Endothelial cell (in vitro differentiated cells): ENCODE measurements at regions not wholly inside any gene's neighbourhood (a gene's known extent, or its start where the extent isn't known, plus 50 kb on each side); places are given as distances from the start of the nearest gene placed in this dataset.

Source experiments
- DNase-seq: peaks from one replicate; pipeline ENCODE4 v3.0.0; 2021; ENCODE audit warnings: low spot score
- H3K27ac Mint-ChIP-seq: one replicate; pipeline ENCODE4 v1.8.0; 2021; ENCODE audit warnings: mixed read lengths, inconsistent platforms; ENCODE audit not compliant: unreplicated experiment
- H3K27me3 Mint-ChIP-seq: one replicate; pipeline ENCODE4 v1.8.0; 2021; ENCODE audit warnings: mild to moderate bottlenecking, moderate library complexity, mixed read lengths, inconsistent platforms; ENCODE audit not compliant: unreplicated experiment
- H3K36me3 Mint-ChIP-seq: one replicate; pipeline ENCODE4 v1.8.0; 2021; ENCODE audit warnings: mild to moderate bottlenecking, low read depth, mixed read lengths, inconsistent platforms; ENCODE audit not compliant: unreplicated experiment
- H3K4me1 Mint-ChIP-seq: one replicate; pipeline ENCODE4 v1.8.0; 2021; ENCODE audit warnings: mild to moderate bottlenecking, mixed read lengths, inconsistent platforms; ENCODE audit not compliant: unreplicated experiment
- H3K4me3 Mint-ChIP-seq: one replicate; pipeline ENCODE4 v1.8.0; 2021; ENCODE audit warnings: mild to moderate bottlenecking, mixed read lengths, inconsistent platforms; ENCODE audit not compliant: unreplicated experiment
- H3K9me3 Mint-ChIP-seq: one replicate; pipeline ENCODE4 v1.8.0; 2021; ENCODE audit warnings: mixed read lengths, inconsistent platforms; ENCODE audit not compliant: unreplicated experiment
- CTCF ChIP-seq: fragments of 200-600 bp; sonication (generic); IDR thresholded peaks from one replicate; pipeline ENCODE4 v1.5.0; 2021; ENCODE audit warnings: antibody characterized with exemption; ENCODE audit not compliant: unreplicated experiment

- DNase-seq, result no peak
- H3K4me1 Mint-ChIP-seq, result no peaks in the 10 kb centered on the region
- H3K27me3 Mint-ChIP-seq, result no peaks in the 10 kb centered on the region
- no peak for TF ChIP-seq CTCF
- peaks cover 4% of the 10 kb centered on the region for H3K9me3 Mint-ChIP-seq
- no peak overlapping the region for H3K4me3 Mint-ChIP-seq
- no peak overlapping the region for H3K27ac Mint-ChIP-seq
- H3K36me3 Mint-ChIP-seq, result peaks cover 5% of the 10 kb centered on the region
Measured at GRCh38 chr12:30155001-30155730, 371.4 kb upstream of the TMTC1 start.

DNA sequence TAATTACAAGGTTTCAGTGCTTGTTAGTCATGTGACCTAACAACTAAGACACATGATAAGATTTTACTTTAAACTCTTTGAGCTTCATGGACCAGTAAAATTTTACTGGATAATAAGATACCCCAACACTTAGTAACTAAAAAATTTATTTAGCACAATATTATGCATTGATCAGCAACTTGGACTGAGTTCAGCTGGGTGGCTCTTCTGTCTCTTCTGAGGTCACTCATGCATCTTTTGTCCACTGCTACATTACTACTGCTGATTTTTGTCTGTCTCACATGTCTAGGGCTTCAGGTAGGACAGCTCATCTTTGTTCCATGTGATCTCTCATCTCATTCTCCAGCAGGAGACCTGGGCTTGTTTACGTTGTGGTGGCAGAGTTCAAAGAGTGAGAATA lies 370.2 kb upstream of the TMTC1 start:
- H3K36me3 Mint-ChIP-seq, result peaks cover 5% of the 10 kb centered on the region
- H3K4me3 Mint-ChIP-seq, result no peak overlapping the region
- H3K4me1 Mint-ChIP-seq, result no peaks in the 10 kb centered on the region
- no peak overlapping the region for H3K27ac Mint-ChIP-seq
- TF ChIP-seq CTCF, result no peak
- H3K9me3 Mint-ChIP-seq, result peaks cover 4% of the 10 kb centered on the region
- DNase-seq, result no peak
- no peaks in the 10 kb centered on the region for H3K27me3 Mint-ChIP-seq

- Mint-ChIP-seq H3K9me3 (peaks cover 4% of the 10 kb centered on the region), H3K4me3 (no peak overlapping the region), H3K4me1 (no peaks in the 10 kb centered on the region), H3K36me3 (peaks cover 5% of the 10 kb centered on the region), H3K27me3 (no peaks in the 10 kb centered on the region), H3K27ac (no peak overlapping the region)
- no peak for DNase-seq
- no peak for TF ChIP-seq CTCF
Measured at GRCh38 chr12:30152705-30153104, 369.0 kb upstream of the TMTC1 start.

- no peak for TF ChIP-seq CTCF
- Mint-ChIP-seq H3K27me3 (no peaks in the 10 kb centered on the region), H3K4me1 (no peaks in the 10 kb centered on the region), H3K9me3 (peaks cover 4% of the 10 kb centered on the region), H3K4me3 (no peak overlapping the region), H3K27ac (no peak overlapping the region), H3K36me3 (peaks cover 5% of the 10 kb centered on the region)
- DNase-seq, result no peak
Measured at GRCh38 chr12:30151831-30152230, 368.1 kb upstream of the TMTC1 start.

DNA sequence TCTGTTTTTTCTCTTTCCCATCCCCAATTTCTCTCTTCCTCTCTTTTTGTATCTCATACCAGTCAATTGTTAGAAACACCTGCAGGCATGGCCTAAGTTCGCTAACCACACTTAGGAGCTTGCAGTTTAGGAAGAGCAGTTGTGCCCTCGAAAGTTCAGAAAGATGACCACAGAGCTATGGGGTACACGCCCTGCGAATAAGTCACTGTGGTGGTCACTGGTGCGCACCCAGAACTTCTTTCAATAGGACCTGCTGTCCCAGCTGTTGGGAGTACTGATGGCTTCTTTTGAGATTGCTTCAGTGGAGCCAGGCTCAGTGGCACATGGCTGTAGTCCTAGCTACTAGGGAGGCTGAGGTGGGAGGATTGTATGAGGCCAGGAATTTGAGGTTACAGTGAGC lies 362.8 kb upstream of the TMTC1 start:
- no peak overlapping the region for H3K4me3 Mint-ChIP-seq
- H3K27me3 Mint-ChIP-seq, result no peaks in the 10 kb centered on the region
- no peak for DNase-seq
- TF ChIP-seq CTCF, result no peak
- H3K36me3 Mint-ChIP-seq, result no peaks in the 10 kb centered on the region
- H3K9me3 Mint-ChIP-seq, result no peaks in the 10 kb centered on the region
- no peak overlapping the region for H3K27ac Mint-ChIP-seq
- H3K4me1 Mint-ChIP-seq, result no peaks in the 10 kb centered on the region
